C4-2B (cell line): ENCODE measurements at regions not wholly inside any gene's neighbourhood (a gene's known extent, or its start where the extent isn't known, plus 50 kb on each side); places are given as distances from the start of the nearest gene placed in this dataset.

Source experiments
- H3K27ac ChIP-seq: fragments of 450-650 bp; 2 replicates; pipeline ENCODE4 v1.5.1; 2017
- ZFX ChIP-seq: fragments of 450-650 bp; IDR thresholded peaks from 2 replicates; pipeline ENCODE4 v1.6.1; 2017
- TF ChIP-seq, protein P1 (sequence below): fragments of 450-650 bp; conservative IDR thresholded peaks from 2 replicates; pipeline ENCODE4 v1.5.1; 2017; ENCODE audit warnings: mild to moderate bottlenecking

DNA sequence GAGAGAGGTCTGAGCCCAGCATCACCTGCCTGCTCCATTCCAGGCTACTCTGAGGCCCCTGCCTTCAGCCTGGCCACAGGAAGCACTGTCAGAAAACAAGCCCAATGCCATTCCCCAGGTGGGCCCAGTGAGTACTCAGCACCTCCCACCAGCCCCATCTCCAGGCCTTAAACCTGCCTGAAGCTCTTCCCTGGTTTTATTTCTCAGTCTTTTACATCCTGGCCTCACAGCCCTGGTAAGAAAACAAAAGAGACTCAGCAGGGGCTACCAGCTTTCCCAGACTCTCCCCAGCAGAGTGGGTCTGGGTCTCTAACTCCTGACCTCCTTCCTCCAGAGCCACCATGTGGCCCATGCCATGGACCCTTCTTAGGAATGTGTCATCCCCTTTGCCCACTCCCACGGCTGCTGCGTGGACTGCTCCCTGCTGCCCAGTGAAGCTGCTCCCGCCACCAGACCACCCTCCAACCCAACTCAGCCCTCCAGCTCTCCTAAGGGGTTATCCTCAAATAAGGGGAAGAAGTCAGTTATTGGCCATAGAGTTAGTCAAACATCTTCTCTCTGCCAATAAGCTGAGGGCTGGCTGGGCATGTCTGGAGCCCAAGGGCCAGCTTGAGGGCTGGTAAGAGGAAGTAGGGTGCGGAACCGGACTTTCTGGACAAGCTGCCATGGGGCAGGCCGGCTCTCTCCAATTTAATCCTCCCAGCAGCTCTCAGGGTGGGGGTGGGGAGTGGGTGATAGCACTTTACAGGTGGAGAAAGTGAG is 116.7 kb upstream of the LINGO1 start:
- no peak for TF ChIP-seq ZFX
- TF ChIP-seq, protein P1, sequence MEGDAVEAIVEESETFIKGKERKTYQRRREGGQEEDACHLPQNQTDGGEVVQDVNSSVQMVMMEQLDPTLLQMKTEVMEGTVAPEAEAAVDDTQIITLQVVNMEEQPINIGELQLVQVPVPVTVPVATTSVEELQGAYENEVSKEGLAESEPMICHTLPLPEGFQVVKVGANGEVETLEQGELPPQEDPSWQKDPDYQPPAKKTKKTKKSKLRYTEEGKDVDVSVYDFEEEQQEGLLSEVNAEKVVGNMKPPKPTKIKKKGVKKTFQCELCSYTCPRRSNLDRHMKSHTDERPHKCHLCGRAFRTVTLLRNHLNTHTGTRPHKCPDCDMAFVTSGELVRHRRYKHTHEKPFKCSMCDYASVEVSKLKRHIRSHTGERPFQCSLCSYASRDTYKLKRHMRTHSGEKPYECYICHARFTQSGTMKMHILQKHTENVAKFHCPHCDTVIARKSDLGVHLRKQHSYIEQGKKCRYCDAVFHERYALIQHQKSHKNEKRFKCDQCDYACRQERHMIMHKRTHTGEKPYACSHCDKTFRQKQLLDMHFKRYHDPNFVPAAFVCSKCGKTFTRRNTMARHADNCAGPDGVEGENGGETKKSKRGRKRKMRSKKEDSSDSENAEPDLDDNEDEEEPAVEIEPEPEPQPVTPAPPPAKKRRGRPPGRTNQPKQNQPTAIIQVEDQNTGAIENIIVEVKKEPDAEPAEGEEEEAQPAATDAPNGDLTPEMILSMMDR, result no peak
- peak overlapping the region; percentile 49 for H3K27ac ChIP-seq

DNA sequence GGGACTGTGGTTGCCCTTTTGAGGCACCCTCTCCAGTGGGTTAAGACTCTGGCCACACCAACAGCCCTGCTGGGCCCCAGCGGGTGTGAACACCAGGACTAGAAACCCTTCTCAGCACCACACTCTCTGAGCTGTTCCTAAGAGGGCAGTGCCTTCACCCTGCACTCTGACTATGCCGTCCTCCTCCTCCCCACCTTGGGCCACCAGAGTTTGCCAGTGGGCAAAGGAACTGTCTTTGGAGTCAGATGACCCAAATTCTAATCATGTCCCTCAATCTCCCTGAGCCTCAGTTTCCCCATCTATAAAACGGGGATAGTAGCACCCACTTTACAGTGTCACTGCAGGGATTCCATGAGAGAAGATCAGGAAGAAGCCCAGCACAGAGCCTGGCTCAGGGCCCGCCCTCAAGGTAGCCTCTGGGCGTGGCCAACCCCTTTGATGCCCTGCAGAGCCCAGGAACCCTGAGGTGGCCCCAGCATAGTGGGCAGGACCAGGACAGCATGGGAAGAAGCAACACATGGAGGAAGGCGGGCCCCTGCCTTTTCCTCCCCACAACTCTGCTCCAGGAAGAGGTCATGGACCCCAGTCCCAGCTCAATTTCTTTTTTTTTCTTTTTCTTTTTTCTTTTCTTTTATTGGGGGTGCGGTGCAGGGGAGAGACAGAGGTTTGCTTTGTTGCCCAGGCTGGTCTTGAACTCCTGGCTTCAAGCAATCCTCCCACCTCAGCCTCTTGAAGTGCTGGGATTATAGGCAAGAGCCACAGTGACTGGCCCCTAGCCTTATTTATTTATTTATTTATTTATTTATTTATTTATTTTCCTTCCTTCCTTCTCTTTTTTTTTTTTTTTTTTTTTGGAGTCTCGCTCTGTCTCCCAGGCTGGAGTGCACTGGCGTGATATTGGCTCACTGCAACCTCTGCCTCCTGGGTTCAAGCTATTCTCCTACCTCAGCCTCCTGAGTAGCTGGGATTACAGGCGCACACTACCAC is 115.7 kb upstream of the LINGO1 start:
- TF ChIP-seq, protein P1, result no peak
- TF ChIP-seq ZFX, result no peak
- H3K27ac ChIP-seq, result no peak overlapping the region

DNA sequence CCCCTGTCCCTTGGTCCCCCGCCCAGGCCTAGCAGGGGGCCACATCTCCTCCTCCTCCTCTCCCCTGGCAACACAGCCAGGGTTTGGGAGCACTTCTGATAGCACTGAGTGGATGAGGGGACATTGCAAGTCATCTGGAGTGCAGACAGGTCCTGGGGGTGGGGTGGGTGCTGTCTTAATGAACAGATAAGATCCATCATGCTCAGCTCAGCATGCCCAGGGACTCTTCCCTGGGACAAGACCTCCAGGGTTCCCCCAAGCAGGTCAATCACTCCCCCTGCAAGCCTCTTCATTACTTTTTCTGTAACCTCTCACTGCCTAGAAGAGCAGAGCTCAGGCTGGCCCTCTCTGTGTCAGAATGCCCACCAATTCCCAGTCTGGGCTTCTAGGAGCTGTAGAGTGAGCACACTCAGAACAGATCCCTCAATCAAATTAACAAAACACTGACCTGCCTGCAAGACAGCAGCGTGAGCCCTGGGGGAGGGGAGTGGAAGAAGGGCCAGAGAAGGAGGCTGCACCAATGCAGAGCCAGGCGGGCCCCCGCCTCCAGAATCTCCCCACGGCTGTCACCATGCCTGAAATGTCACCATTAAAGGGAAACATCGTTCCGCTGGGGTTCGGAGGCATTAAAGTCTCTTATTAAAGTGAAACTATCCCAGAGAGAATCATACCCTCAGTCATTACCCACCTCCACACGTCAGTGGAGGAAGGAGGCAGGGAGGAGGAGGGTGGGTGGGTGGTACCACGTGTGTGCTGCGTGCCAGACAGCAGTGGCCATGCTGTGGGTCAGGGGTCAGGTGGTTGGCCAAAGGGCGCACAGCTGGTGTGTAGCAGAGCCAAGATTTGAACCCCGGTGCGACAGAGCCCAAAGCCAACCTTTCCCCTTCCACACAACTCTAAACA is 114.7 kb upstream of the LINGO1 start:
- H3K27ac ChIP-seq, result no peak overlapping the region
- no peak for TF ChIP-seq ZFX
- TF ChIP-seq, protein P1, result no peak

DNA sequence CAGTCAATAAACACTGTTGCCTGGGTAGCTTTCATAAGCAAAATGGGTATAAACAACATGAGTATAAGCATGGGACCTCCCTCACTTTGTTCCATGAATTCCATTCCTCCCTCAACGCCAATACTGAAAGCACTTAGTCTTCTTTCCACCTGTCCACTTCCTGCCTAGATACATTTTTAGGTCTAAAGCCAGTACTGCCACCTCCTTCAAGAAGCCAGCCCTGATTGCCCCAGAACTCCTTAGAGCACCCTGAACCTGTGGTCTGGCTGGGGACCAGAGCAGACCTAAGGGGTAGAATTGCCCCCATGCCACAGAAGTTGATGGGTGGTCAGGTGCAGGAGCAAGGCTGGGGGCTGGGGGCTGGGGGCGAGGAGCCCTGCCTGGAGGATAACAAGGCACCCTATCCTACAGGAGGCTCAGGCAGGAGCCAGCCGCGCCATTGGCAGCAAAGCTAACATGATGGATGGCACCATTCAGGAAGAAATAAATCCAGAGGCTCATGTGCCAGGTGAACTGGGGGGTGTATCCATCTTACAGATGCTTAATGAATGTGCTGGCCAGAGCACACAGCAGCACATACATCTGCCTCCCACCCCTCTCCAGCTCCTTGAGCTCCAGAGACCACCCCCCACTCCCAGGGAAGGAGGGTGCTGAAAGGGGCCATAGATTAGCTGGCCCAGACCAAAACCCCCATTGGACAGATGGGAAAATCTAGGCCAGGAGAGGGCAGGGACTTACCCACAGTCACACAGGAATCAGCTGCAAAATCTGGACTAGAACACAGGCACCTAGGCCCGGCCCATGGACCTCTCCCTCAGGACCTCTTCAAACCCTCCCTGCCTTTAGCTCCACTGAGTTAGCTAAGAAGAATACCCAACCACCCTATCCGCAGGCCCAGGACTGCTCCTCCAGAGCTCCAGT is 113.8 kb upstream of the LINGO1 start:
- TF ChIP-seq, protein P1, result no peak
- TF ChIP-seq ZFX, result no peak
- H3K27ac ChIP-seq, result no peak overlapping the region

DNA sequence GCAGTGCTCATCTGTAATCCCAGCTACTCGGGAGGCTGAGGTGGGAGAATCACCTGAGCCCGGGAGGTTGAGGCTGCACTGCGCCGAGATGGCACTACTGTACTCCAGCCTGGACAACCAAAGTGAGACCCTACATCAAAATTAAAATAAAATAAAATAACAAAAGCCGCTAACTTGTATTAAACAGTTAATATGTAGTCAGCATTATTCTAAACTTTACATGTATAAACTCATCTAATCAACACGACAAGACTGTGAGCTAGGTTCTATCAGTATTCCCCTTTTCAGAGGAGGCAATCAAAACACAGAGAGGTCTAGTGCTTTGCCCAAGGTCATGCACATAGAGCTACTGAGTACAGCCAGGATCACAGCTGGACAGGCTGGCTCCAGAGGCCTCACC is 111.7 kb upstream of the LINGO1 start:
- TF ChIP-seq, protein P1, result no peak
- no peak for TF ChIP-seq ZFX
- H3K27ac ChIP-seq, result no peak overlapping the region

DNA sequence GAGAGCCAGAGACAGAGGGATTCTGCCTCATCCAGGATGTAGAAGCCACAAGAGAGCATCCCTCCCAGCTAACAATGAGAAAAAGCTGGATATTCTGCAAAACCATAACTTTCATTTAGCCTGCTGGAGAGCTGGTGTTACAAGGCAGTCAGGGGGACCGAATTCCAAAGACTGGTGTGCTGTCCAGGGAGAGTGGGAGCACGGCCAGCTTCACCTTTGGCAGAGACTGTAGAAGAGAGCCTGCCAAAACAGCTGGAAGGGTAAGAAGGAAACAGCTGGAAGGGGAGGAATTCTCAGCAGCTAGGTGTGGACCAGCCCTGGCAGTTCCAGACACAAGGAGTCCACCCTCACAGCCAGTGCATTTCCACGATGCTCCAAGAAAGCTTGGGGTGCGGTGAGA is 109.9 kb upstream of the LINGO1 start:
- H3K27ac ChIP-seq, result no peak overlapping the region
- TF ChIP-seq, protein P1, result no peak
- no peak for TF ChIP-seq ZFX
